Adrenal gland (tissue), 9 donors: ENCODE measurements at regions not wholly inside any gene's neighbourhood (a gene's known extent, or its start where the extent isn't known, plus 50 kb on each side); places are given as distances from the start of the nearest gene placed in this dataset.

Experiments
- DNase-seq, 7 donors: peaks; one replicate each; pipeline ENCODE4 v3.0.0-alpha.2; 2019 to 2020
- H3K27ac ChIP-seq, 5 donors: fragments of 200-600 bp; sonication (generic) in 4 of 5; 1 replicate in 3 of 5; 2 replicates in 2 of 5; pipeline versions ENCODE4 v1.5.1 to v1.8.0; 2016 to 2020; ENCODE audit warnings: mild to moderate bottlenecking in 1 of 5
- H3K27me3 ChIP-seq: fragments of 200-600 bp; 2 replicates; pipeline ENCODE4 v1.8.0; 2021
- H3K36me3 ChIP-seq, 2 donors: fragments of 200-600 bp; replicated peaks in 1 of 2; 1 replicate in 1 of 2; 2 replicates in 1 of 2; pipeline versions ENCODE4 v1.5.1 to v1.8.0; 2018 to 2022
- H3K4me1 ChIP-seq, 2 donors: fragments of 200-600 bp; replicated peaks in 1 of 2; 1 replicate in 1 of 2; 2 replicates in 1 of 2; pipeline versions ENCODE4 v1.5.1 to v1.8.0; 2018 to 2021
- H3K4me3 ChIP-seq, 4 donors: fragments of 200-600 bp; sonication (generic) in 3 of 4; one replicate each; pipeline ENCODE4 v1.5.1; 2016 to 2018
- H3K9me3 ChIP-seq, 3 donors: fragments of 200-600 bp; sonication (generic) in 1 of 3; replicated peaks in 1 of 3; 1 replicate in 2 of 3; 2 replicates in 1 of 3; pipeline versions ENCODE4 v1.5.1 to v1.8.0; 2016 to 2021
- POLR2A ChIP-seq, 2 donors: fragments of 450-650 bp; IDR thresholded peaks; one replicate each; pipeline ENCODE4 v1.6.1; 2017; ENCODE audit warnings: antibody characterized with exemption in 2 of 2, mild to moderate bottlenecking in 2 of 2, moderate library complexity in 1 of 2
- WGBS, 4 donors: extraction: QIAGEN DNeasy Blood & Tissue Kit in 2 of 4; methylation state at CpG; one replicate each; pipeline versions ENCODE4 v1.1.5 to v1.1.7; 2013 to 2017; 5-methylcytosine and 5-hydroxymethylcytosine counted together
- intact Hi-C, 2 donors: fragments of 100-400 bp; cut with DNase I; formaldehyde crosslinking; loops; one replicate each; pipeline versions ENCODE4 v1.14.1 to v1.15.0; 2022 to 2023
- TF ChIP-seq, protein P1 (sequence below), 6 experiments: fragments of 450-650 bp in 4 of 6; fragments of 200-600 bp in 2 of 6; sonication (generic) in 1 of 6; IDR thresholded peaks; 1 replicate in 5 of 6; 2 replicates in 1 of 6; pipeline versions ENCODE4 v1.5.1 to v1.8.0; 2016 to 2021; ENCODE audit warnings: antibody characterized with exemption in 6 of 6, mild to moderate bottlenecking in 2 of 6, moderate library complexity in 1 of 6
- donor health status: healthy with polysubstance abuse.
- donor health status: Bipolar disorder and iron deficiency.
- donor health status: DM: yes; HTN: yes; CAD: no.
- donor health status: DM: no; HTN: no; CAD: no.
- donor health status: DM: no; HTN: no; CAD: no.

DNA sequence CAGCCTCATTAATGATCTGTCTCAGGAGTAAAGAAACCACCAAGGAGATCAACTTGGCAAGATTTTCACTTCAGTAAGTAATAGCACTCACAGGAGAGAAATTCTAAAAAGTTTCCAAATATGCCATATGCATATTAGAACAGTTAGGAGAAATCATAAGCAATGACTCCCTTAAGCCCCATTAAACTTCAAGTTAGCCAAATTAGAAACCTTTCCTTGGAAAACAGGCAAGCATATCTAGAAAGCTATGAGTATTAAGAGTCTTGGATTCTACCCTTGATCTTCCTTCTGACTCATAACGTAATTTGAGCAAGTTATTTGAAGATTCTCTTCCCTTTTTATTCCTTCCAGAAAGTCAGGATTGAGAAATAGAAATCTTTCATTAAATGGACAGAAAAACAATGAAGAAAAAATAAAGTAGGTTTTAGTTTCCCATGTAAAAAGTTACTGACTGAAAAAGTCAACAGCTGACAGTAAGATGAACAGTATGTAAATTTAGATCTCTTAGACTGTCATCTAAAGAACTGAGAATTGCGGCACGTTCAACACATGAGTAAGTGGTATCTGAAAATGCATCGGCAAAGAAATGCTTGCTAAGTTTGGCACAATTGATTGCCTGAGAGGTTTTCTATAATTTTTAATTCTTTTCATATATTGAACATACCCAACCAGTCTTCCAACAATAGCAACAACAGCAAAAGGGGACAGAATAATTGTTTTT lies 565.7 kb upstream of the FTMT start:
- 63 to 72% (median 69%) methylated on average over 4 of the region's 4 CpGs for WGBS, 4 donors
- no peaks in the 10 kb centered on the region for H3K9me3 ChIP-seq
- H3K4me1 ChIP-seq: no peaks in the 10 kb centered on the region
- intact Hi-C loops: no loop called here
- H3K4me3 ChIP-seq: no peak overlapping the region
- DNase-seq: no peak
- no peak overlapping the region for H3K27ac ChIP-seq
- TF ChIP-seq, protein P1, sequence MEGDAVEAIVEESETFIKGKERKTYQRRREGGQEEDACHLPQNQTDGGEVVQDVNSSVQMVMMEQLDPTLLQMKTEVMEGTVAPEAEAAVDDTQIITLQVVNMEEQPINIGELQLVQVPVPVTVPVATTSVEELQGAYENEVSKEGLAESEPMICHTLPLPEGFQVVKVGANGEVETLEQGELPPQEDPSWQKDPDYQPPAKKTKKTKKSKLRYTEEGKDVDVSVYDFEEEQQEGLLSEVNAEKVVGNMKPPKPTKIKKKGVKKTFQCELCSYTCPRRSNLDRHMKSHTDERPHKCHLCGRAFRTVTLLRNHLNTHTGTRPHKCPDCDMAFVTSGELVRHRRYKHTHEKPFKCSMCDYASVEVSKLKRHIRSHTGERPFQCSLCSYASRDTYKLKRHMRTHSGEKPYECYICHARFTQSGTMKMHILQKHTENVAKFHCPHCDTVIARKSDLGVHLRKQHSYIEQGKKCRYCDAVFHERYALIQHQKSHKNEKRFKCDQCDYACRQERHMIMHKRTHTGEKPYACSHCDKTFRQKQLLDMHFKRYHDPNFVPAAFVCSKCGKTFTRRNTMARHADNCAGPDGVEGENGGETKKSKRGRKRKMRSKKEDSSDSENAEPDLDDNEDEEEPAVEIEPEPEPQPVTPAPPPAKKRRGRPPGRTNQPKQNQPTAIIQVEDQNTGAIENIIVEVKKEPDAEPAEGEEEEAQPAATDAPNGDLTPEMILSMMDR (IDR thresholded peaks at IDR 0.05): no peak
- no peak for TF ChIP-seq POLR2A (IDR thresholded peaks at IDR 0.05)
- no peaks in the 10 kb centered on the region for H3K36me3 ChIP-seq
- H3K27me3 ChIP-seq: no peaks in the 10 kb centered on the region

DNA sequence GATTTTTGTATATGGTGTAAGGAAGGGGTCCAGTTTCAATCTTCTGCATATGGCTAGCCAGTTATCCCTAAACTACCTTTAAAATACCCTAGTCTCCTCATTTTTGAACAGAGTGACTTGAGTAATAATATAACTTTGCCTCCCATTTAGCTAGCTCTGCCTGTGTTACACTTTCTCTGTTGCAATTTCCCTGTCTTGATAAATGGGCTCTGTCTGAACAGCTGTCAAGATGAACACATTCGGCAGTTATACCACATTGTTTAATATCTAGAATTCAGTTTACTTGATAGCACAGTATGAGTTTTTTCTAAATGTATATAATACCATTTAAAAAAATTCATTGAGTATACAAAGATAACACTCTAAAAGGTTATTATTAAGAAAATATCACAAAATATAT lies 562.9 kb upstream of the FTMT start:
- Histone ChIP-seq H3K4me3 (no peak overlapping the region), H3K4me1 (no peaks in the 10 kb centered on the region), H3K27me3 (no peaks in the 10 kb centered on the region), H3K9me3 (no peaks in the 10 kb centered on the region), H3K27ac (no peak overlapping the region), H3K36me3 (no peaks in the 10 kb centered on the region)
- TF ChIP-seq, protein P1 (IDR thresholded peaks at IDR 0.05): no peak
- no peak for TF ChIP-seq POLR2A (IDR thresholded peaks at IDR 0.05)
- intact Hi-C loops: no loop called here
- WGBS, 4 donors: 63 to 89% (median 74%) methylated on average over 1 of the region's 1 CpG
- no peak for DNase-seq

DNA sequence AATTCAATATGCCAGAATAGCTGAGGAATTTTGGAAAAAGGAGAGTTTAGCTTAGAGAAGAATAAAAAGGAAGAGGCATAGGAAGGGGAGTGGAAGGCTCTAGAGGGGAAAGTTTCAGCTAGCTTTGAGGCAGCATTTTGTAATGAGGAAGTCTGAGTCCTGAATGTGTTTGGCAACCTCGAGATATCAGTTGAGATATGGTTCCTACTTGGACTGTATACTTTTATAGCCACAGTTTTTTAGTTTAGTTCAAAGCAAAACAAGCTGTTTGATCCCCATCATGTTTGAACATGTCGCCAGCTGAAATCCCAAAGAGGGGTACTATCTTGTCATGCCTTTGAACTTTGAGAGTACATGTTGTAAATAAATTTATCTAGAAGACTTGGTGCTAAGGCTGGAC lies 559.0 kb upstream of the FTMT start:
- WGBS, 4 donors: 49 to 68% (median 56%) methylated on average over 2 of the region's 2 CpGs
- no peaks in the 10 kb centered on the region for H3K4me1 ChIP-seq
- TF ChIP-seq POLR2A (IDR thresholded peaks at IDR 0.05): no peak
- TF ChIP-seq, protein P1 (IDR thresholded peaks at IDR 0.05): no peak
- no peaks in the 10 kb centered on the region for H3K36me3 ChIP-seq
- H3K9me3 ChIP-seq: no peaks in the 10 kb centered on the region
- intact Hi-C loops: no loop called here
- no peaks in the 10 kb centered on the region for H3K27me3 ChIP-seq
- H3K27ac ChIP-seq: no peak overlapping the region
- H3K4me3 ChIP-seq: no peak overlapping the region
- no peak for DNase-seq

DNA sequence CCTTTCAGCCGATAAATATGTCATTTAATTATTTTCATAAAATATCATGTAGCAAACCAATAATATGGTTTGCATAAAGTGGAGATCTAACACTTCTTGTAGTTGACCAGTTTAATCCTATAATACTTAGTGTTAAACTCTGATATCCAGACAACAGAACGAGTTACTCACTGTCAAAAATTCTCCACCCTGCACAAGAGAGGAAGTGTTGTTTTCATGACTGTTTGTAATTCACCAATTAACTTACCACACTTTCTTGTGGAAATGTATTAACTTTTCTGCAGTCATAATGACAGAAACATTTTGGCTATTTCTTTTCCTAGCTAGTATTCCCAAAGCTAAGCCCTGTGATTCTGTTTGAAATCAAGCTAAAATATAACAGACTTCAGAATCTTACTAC lies 555.3 kb upstream of the FTMT start:
- no peak overlapping the region for H3K4me3 ChIP-seq
- H3K36me3 ChIP-seq: no peaks in the 10 kb centered on the region
- TF ChIP-seq, protein P1 (IDR thresholded peaks at IDR 0.05): no peak
- no peak for TF ChIP-seq POLR2A (IDR thresholded peaks at IDR 0.05)
- H3K4me1 ChIP-seq: no peaks in the 10 kb centered on the region
- intact Hi-C loops: no loop called here
- no peak overlapping the region for H3K27ac ChIP-seq
- 61 to 70% (median 64%) methylated on average over 2 of the region's 2 CpGs for WGBS, 4 donors
- H3K27me3 ChIP-seq: no peaks in the 10 kb centered on the region
- no peaks in the 10 kb centered on the region for H3K9me3 ChIP-seq
- DNase-seq: no peak
